ENCODE measurements at regions not wholly inside any gene's neighbourhood (a gene's known extent, or its start where the extent isn't known, plus 50 kb on each side); places are given as distances from the start of the nearest gene placed in this dataset.

DNA sequence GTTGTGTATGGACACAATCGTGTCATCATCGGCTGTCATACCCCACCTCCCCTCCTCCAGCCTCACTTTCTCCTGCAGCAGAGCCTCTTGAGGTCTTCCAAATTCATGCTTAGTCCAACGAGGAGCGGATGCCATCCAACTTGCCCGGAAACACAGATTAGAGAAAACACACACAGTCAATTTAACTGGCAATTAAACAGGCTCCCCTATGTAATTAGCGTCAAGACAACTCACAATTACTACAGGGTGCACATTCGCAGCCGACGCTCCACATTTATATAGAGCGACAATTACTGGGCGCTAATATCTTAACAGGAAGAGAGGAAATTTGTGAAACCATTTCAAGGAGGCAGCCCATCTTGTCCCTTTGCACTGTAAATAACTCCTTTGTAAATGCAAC is 86.0 kb upstream of the ZNF618 start:
- no peak for DNase-seq

DNA sequence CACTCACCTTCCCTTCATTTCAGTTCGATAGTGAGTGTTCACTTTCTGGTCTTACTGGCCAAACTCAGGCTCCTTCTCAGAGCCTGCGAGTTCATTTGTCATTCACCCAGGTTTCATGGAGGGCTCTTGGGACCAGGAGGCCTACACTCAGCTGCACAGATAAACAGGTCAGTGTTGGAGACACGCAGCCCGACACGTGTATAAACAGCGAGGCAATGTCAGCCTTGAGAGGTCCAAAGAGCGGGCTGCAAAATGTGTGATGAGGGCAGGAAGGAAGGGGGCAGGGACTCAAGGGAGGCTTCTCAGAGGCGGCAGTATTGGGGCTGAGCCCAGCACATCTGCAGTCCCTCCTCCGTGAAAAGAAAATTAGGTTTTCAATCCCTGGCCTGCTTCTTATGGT is 82.6 kb upstream of the ZNF618 start:
- no peak for DNase-seq

DNA sequence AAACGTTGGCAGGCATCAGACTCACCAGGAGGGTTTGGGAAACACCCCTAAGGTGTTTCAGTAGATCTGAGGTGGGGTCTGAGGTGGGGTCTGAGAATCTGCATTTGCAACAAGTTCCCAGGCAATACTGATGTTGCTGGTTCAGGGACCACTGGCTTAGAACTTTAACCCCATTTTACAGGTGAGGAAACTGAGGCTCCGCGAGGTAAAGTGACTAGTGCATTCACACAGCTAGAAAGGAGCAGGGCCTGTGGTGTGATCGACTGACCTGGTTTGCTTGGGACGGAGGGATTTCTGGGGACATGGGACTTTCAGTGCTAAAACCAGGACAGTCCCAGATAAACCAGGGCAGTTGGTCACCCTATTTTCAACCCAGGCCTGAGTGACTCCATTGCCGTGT is 81.4 kb upstream of the ZNF618 start:
- DNase-seq = no peak

DNA sequence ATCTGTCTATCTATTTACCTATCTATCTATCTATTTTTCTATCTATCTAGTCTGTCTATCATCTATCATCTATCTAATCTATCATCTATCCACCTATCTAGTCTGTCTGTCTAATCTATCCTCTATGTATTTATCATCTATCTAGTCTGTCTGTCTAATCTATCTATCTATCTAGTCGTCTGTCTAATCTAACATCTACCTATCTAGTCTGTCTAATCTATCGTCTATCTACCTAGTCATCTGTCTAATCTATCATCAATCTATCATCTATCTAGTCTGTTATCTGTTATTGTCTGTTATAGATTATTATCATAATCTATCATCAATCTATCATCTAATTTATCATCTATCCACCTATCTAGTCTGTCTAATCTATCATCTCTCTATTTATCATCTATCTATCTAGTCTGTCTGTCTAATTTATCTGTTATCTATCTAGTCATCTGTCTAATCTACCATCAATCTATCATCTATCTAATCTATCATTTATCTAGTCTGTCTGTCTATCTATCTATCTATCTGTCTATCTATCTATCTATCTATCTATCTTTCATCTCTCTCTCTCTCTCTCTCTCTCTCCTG is 80.2 kb upstream of the ZNF618 start:
- DNase-seq = no peak

DNA sequence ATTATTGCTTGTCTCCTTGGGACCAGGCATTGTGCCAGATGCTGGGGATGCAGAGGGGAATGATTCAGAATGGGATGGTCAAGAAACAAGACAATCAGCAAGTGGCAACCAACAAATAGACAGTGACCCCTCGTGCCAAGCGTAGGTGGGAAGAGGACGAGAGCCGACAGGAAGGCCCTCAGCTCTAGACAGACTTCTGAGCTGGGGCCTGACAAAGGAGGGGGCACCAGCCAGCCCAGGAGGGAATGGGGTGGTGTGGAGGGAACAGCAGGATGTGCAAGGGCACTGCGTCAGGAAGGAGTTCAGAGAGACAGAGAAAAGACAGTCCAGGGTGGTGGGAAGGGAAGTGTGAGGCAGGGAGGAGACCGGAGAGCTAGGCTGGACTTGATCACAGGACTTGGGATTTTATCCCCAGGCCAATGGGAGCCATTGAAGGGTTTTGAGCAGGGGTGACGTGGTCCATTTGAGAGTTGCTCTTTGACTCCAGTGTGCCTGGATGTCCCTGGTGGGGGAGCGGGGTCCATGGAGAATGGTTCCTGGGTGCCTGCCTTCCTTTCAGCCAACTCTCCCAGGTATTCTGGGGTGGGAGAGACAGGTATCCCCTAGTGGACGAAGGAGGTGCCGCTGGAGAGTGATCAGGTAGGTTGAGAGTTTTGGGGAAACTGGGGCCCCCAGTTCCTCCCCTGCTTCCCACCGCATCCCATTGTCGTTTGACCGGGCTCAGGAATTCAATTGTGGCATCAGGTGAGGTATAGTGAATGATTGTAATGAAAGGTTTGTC is 79.3 kb upstream of the ZNF618 start:
- no peak for DNase-seq

DNA sequence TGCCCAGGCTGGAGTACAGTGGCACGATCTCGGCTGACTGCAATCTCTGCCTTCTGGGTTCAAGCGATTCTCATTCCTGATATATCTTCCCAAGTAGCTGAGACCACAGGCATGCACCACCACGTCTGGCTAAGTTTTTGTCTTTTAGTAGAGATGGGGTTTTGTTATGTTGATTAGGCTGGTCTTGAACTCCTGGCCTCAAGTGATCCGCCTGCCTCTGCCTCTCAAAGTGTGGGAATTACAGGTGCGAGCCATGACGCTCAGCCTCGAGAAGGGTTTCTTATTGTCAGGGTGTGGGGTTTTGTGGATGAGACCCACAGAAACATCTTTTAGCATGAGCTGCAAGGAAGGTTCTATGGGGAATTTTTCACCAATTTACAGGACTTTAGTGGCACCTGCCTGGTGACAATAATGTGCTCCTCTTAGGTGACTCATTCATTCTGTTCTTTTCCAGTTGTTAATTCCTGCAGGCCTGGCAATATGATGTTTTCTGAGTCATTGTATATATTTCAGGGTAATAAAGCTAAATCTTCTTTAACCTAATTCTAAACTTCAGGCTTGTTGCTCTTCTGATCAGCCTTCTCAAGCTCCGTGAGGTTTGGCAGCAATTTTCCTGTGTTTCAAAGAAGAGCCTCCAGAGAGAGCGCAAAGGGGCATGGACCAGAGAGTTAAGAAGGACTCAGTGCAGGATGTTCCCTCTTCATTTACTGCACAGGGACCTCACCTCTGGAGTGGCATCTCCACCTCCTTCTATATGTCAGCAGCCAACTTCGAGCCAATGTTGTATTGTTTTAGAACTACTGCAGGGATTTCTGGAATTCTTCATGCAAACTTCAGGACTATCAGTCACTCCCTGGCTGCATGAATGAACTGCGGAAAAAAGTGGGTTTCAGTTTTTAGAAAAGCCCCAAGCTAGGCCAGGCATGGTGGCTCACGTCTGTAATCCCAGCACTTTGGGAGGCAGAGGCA is 77.8 kb upstream of the ZNF618 start:
- no peak for DNase-seq

DNA sequence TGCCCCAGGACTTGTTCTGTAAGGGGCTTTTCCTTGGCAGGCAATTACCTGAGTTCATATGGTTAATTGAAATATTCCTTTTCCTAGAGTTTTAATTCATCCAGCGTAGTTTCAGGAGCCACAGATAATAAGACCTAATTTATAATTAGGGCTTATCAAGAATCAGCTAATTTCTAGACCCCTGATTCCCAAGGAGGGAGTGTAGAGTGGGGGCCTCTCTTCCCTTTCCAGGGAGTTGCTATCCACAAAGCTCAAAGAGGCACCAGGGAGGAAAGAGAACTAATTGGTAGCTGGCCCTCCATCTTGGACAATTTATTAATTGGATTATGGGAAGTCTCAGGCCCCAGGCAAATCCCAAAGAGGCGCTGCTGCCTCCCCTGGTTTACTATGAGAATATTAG is 75.8 kb upstream of the ZNF618 start:
- no peak for DNase-seq

DNA sequence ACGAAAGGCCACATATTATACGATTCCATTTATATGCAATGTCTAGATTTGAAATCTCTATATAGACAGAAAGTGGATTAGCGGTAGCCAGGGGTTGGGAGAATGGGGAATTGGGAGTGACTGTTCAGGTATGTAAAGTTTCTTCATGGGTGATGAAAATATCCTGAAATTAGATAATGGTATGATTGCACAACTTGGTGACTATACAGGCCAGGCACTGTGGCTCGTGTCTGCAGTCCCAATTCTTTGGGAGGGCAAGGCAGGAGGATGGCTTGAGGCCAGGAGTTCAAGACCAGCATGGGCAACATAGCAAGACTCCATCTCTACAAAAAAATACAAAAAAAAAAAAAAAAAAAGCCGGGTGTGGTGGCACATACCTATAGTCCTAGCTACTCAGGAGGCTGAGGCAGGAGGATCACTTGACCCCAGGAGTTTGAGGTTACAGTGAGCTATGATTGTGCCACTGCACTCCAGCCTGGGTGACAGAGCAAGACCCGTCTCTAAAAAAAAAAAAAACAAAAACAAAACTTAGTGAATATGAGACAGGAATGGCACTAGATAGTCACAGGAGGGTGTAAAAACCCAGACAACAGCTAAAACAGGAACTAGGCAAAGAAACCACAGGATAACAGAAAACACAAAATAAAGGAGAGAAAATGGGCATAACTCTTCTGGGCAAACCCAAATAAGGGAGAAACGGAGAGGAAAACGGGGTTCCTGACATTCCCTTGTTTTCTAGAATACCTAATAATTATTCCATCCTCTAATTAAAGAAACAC is 72.1 kb upstream of the ZNF618 start:
- DNase-seq = no peak

DNA sequence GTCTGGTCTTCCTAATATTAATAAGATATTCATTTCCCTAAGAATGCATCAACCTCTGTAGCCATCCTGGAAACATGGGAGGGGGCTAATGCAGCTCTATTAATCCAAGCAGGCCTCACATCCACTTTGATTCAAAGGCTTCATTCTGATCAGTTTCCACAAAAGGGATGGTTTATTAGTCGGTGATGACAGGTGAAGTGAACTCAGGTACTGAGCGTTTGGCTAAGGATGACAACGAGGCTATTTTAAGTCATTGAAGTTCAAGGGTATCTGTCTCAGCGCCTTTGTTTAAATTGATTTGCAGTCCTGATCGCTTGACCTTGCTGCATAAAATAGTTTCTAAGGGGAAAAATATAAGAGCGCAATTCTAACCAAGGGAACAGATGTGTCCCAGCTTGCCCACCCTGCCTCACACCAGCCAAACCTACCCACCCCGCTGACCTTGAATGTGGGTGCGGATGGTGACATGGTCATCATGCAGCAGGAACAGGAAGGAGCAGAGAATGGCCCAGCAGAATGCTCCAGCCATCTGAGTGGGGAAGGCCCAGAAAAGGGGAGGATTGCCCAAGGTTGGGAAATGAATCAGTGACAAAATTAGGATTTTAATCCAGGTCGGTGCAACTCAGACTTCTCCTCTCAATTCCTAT is 70.5 kb upstream of the ZNF618 start:
- no peak for DNase-seq

DNA sequence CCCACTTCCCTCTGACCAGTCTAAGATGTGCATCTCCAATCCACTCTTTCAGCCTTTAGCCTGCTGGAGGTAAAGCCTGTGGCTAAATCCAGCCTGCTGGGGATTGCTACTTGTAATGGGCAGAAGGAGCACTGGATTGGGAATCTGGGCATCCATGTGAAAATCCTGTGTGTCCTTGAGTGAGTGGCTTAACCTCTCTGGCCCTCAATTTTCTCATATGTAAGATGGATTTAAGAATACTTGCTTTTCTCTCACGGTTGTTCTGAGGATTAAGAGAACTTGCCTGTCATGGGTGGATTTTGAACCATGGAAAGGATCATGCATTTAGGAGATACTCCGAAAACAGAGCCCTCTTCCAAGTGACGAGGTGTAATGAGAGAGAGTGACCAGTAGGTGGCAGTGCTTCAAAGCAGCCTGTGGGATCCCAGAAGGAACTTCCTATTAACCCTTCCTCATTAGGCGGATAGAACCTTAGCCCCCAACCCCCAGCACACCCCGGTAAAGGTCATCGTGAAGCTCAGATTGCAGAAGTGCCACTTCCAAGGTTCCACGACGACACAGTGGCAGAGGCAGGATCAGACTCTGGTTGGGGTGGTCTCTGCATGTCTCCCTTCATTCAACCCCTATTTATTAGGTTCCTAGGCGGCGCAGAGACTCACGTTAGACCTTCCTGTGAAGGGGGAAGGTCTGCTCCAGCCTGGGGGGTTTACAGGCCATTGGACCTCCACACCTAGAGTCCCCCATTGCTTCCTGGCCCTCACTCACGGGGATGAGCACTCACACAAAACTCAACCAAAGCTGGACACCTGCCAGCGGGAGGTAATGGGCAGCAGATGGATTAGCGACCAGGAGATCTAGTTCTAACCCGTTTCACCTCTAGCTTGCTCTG is 68.7 kb upstream of the ZNF618 start:
- peak; percentile 11 to 31 for DNase-seq

DNA sequence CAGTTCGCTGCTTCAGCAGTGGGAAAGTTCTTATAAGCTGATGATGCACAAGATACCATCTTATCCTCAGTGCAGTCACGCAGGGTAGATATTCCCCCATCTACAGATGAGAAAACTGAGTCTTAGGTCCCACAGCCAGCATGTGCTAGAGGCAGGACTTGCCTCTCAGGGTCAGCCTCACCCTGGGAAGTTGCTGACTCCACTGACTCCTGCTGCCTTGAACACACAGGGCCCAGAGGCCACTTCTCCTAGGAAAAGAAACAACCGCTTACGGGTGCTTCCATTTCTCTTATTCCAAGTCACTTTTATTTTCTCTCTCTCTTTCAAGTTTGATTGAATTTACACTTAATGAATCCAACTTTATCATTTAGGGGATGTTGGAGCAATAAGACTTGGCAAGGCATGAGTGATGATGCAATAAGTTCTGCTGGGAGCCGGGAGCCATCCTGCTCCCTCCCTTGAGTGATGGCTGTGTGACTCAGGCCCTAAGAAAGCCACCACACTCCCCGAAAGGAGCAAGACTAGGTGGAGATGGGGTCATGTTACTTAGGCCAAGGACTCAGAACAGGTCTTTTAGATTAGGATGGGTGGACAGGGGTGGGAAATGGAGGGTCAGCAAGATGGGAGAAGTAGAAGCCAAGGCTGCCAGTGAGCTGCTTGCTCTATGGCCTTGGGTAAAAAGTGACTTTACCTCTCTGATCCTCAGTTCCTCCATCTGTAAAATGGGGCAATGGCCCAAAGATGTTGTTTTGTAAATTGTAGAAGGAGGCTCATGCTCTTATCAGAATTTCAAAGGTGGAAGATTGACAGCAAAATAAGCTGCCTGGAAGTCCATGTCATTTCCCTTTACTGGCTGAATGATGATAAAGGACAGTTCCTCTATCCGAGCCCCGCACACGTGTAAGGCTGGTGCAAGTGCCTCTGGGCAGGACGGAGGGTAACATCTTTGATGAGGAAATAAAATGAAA is 67.4 kb upstream of the ZNF618 start:
- DNase-seq = no peak

DNA sequence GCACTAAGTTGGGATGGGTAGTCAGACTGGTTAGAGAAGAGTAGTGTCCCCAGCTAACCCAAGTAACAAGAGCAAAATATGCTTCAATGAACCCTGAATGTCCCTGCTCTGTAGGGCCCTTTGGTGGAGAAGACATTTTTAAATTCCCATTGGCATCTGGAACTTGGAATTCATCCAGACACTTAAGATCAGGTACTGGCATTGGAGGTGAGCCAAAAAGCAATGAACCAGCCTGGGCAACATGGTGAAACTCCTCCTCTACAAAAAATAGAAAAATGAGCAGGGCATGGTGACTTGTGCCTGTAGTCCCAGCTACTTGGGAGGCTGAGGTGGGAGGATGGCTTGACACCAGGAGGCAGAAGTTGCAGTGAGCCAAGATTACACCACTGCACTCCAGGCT is 58.9 kb upstream of the ZNF618 start:
- DNase-seq = no peak

DNA sequence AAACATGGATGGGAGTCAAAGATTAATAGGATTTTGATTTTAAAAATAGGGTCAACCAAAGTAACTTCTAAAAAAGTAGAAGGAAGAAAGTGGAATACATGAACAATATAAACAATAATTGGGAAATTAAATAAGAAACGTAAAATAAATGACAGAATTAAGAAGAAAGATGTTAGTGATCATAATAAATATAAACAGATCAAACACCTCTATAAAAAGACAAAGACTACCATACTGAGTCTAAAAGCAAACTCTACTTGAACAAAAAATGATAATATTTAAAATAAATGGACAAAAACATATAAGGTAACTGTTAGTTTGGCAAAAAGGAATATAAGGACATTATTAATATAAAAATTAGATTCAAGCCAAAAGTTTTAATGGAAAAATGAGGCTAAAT is 57.7 kb upstream of the ZNF618 start:
- no peak for DNase-seq

DNA sequence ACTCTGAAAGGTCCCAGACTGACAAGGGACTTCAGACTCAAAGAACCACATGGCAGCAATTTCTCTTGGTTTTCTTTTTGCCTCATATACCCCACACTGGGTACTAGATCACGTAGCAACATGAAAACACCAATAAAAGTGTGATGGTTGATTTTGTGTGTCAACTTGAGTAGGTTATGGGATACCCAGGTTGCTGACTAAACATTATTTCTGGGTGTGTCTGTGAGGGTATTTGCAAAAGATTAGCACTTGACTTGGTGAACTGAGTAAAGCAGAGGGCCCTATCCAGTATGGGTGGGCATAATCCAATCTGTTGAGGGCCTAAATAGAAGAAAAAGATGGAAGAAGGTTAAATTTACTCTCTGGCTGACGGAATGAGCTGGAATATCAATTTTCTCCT is 53.8 kb upstream of the ZNF618 start:
- DNase-seq = no peak

DNA sequence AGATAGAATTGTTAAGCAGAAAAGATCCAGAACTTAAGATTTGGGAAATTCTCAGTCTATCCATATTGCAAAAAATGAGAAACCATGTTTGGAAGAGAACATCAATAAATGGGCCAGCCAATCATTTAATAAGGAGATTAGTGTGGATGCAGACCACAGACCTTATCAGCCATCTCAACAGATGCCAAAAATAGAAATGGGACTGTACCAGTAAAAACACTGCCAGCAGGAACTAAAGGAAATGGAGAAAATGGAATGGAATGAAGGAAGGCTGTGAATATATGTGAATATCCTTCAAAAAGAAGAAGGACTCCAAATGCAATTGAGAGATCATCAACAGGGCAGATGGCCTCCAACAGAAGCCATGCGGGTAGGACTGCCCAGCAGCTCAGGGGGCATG is 52.7 kb upstream of the ZNF618 start:
- no peak for DNase-seq
